22Rv1 (cell line): ENCODE measurements at regions not wholly inside any gene's neighbourhood (a gene's known extent, or its start where the extent isn't known, plus 50 kb on each side); places are given as distances from the start of the nearest gene placed in this dataset.

Experiments used
- H3K27ac ChIP-seq: fragments of 450-650 bp; 2 replicates; pipeline ENCODE4 v1.5.1; 2017
- ZFX ChIP-seq: fragments of 450-650 bp; IDR thresholded peaks from 2 replicates; pipeline ENCODE4 v1.6.1; 2017; ENCODE audit warnings: antibody characterized with exemption, borderline replicate concordance
- TF ChIP-seq, protein P1 (sequence below): fragments of 450-650 bp; IDR thresholded peaks from 2 replicates; pipeline ENCODE4 v1.5.1; 2017; ENCODE audit warnings: mild to moderate bottlenecking

DNA sequence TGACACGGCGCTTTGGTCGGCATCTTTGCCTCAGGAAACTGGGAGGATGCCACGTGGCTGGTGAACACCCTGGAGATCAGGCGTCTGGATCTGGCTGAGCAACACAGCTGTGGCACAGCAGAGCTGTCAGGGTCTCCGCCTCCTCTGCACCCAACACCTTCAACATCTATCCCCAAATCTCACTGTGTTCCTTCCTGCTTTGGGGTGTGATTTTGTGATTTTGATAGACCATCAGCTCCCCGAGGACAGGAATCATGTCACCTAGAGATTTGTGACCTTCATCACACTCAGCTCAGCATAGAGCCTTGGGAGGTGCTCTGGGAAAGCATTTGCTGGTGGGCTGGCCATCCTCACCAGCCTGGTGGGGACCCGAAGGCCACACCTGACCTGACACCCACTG is 203.7 kb upstream of the FOXQ1 start:
- no peak overlapping the region for H3K27ac ChIP-seq
- TF ChIP-seq, protein P1, sequence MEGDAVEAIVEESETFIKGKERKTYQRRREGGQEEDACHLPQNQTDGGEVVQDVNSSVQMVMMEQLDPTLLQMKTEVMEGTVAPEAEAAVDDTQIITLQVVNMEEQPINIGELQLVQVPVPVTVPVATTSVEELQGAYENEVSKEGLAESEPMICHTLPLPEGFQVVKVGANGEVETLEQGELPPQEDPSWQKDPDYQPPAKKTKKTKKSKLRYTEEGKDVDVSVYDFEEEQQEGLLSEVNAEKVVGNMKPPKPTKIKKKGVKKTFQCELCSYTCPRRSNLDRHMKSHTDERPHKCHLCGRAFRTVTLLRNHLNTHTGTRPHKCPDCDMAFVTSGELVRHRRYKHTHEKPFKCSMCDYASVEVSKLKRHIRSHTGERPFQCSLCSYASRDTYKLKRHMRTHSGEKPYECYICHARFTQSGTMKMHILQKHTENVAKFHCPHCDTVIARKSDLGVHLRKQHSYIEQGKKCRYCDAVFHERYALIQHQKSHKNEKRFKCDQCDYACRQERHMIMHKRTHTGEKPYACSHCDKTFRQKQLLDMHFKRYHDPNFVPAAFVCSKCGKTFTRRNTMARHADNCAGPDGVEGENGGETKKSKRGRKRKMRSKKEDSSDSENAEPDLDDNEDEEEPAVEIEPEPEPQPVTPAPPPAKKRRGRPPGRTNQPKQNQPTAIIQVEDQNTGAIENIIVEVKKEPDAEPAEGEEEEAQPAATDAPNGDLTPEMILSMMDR, result no peak
- no peak for TF ChIP-seq ZFX

DNA sequence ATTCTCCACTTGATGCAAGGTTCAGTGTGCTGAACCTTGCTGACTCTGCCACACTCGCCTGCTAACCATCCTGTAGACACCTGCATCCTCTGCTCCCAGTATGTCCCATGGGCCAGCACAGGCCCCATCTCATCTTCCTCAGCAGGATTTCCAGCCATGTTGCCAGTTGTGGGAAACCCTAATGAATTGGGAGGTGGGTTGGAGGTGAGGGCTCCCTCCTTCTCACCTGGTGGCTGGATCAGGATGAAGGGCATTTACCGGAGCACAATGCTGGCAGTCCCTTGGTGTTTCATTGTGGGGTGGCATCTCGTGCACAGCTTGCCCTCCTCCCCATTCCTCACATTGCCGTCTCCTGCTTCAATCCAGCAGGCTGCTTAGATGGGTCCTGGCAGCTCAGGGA is 204.3 kb upstream of the FOXQ1 start:
- no peak for TF ChIP-seq ZFX
- TF ChIP-seq, protein P1, result no peak
- H3K27ac ChIP-seq, result no peak overlapping the region

DNA sequence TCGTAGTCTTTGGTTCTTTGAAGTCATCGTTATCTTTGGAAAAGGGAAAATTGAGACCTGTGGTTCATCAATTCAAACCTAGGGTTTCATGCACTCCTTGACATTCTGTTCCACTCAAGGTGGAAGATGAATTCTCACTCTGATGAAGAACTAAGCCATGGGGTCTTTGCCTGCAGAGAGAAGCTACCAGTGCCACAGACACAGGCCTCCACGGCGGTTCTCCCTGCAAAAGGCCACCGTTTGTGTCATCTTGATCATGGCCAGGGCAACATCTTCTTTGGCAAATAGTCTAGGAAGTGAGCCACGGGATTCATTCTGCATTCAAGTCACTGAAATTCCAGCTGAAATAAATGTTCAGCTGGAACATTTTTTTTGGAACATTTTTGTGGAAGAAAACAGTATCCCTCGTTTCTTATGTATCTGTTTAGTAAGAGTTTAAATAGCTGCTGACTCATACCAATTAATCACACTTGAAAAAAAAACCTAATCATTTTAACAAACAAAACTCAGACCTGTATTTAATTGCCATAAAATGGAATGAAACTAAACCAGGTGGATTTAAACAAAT is 206.0 kb upstream of the FOXQ1 start:
- H3K27ac ChIP-seq, result no peak overlapping the region

DNA sequence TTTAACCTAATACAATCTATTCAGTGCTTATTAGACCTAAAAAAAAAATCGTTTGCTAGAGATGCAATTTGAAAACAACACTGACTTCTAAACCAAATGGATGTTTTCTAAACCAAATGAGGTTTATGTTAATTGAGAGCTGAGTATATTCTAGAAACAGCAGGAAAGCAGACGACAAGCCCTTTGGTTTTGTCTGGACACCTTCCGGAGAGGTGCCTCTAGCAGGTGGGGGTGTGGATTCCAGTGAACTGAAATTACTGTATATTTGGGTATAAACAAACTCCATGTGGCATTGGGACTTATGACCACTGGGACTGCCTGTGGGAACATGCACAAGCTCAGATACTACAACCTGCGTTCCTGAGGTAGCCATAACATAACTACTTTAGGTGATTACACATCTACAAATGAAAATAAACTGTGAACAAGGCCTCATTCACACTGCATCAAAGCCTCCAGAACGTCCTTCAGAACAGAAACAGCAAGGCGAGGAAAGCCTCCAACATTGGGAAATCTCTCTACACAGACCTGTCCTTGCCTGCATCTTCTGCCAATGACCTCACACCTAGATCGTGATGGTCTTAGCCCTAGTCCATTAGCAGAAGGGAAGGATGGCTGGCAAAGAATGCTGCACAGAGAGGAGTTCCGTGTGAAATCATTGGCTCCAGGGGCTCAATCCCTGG is 206.8 kb upstream of the FOXQ1 start:
- TF ChIP-seq ZFX, result no peak
- TF ChIP-seq, protein P1, result no peak
- H3K27ac ChIP-seq, result no peak overlapping the region

More for the DNA sequence above, 206.0 kb upstream of the FOXQ1 start:
- TF ChIP-seq, protein P1, result no peak
- TF ChIP-seq ZFX, result no peak

DNA sequence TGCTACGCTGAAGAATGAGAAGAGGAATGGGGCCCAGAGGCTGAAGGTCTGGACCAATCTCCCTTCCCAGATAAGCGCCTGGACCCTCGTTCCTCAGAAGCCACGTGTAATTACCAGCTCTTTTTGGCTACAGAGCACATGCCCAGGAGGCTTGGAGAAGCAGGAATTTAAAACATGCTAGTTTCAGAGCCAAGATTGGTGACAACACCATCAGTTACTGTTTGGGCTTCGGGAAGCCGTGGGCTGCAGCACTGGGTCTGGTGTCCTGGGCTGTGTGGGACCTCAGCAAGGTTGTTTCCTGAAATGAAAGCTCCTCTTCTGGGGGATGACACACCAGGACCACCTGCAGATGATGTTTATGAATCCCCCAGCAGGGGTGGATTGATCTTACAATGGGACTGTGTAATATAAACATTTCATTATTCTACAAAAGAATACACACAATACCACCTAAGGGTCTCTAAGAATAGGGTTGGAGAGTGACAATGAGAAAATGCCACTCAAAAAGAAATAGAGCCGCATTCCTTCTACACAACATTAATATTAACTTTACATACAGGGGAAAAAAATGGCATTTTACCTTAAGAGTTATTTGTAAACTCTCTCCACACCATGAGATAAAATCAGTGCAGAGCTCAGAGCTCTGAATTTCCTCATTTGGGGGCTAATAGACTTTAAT is 207.8 kb upstream of the FOXQ1 start:
- TF ChIP-seq, protein P1, result no peak
- no peak for TF ChIP-seq ZFX
- no peak overlapping the region for H3K27ac ChIP-seq

DNA sequence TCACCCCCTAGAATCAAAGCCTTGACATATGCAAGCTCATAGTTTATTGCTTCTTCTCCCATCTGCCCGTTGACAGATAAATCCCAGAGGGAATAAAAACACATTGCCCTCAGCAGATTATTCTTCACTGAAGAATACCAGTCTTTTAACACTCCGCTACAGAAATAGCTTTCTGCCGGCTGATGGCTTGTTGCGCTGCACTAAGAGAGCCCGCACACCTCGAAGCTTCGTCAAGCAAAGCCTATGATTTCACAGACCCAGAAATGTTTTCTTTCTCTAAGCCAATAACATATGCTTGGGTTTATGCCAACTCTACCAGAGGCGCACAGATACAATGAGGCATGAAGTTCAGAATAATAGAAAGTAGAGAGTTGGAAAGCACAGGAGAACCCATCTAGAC is 208.9 kb upstream of the FOXQ1 start:
- H3K27ac ChIP-seq, result no peak overlapping the region

More for the DNA sequence above, 208.9 kb upstream of the FOXQ1 start:
- no peak for TF ChIP-seq ZFX
- TF ChIP-seq, protein P1, result no peak
